Ramos (cell line): ENCODE measurements at regions not wholly inside any gene's neighbourhood (a gene's known extent, or its start where the extent isn't known, plus 50 kb on each side); places are given as distances from the start of the nearest gene placed in this dataset.

ENCODE experiments used
- in situ Hi-C: fragments of 300-500 bp; cut with MboI; formaldehyde crosslinking; loops from one replicate; pipeline ENCODE4 v1.14.3; 2022; ENCODE audit warnings: low sequenced_read_pairs; ENCODE audit not compliant: unreplicated experiment

DNA sequence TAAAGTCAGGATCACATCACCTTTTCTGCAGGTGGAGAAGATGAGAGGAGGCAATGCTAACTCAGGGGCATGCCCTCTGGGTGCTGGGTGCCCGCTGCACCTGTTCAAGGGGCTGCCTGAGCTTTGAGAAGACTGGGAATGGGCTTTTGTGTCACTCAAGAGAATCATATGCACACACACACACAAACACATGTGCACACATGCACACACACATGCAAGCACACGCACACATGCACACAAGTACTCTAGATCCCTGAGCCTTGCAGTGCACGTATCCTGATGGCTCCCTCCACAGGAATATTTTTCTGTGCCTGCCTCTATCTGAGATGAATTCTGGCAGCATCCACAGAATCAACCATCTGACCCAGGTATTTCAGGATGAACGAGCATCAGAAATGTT, 110.0 kb upstream of the TEX51 start:
- in situ Hi-C loops, result no loop called here

DNA sequence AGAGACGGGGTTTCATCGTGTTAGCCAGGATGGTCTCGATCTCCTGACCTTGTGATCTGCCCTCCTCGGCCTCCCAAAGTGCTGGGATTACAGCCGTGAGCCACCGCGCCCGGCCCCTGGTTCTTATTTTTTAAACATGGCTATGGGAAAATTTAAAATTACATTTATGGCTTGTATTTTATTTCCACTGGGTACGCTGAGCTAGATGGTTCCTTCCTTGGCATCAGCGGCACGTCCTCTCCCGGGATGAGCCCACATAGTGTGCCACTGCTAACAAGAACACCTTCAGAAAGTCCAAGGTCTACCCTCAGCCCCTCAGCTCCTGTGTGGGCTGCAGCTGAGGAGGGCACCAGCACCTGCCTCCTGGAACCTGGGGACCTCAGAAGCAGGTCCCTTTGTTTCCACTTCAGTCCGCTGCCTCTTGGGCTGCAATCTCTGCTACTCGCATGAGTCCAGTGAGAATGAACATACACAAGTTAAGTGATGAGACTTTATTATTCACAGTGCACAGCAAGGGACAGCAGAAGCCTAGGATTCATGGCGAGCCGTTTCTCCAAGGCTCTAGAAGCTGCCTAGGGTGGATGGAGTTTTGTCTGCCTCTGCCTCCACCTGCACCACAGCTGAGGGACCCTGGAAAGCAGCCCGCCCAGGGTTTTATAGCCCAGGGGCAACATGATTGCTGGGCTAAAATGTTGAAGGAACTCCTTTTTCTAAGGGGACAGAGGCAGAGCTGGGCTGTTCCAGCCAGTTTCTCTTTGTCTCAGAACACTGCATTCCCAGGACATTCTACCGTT, 107.5 kb upstream of the TEX51 start:
- in situ Hi-C loops, result no loop called here

DNA sequence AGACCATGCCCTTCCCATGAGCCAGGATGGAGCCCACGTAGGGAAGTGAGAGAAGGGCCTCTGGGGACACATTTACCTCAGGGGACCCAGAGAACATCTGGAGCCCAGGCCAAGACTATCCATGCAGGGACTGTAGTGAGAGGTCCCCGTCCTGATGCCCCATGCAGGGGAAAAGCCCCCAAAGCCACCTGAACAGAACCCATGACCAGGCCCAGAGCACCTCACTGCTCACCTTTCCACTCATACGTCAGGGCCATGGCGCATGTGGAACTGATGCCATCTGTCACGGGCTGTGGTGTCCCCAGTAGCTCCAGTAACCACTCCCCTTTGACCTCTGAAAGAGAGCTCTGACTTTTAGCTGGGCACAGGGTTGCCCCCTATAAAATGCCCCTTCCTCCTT, 106.5 kb upstream of the TEX51 start:
- in situ Hi-C loops, result no loop called here

GRCh38 chr2:126792993-126793392, 105.7 kb upstream of the TEX51 start:
- in situ Hi-C loops, result no loop called here

DNA sequence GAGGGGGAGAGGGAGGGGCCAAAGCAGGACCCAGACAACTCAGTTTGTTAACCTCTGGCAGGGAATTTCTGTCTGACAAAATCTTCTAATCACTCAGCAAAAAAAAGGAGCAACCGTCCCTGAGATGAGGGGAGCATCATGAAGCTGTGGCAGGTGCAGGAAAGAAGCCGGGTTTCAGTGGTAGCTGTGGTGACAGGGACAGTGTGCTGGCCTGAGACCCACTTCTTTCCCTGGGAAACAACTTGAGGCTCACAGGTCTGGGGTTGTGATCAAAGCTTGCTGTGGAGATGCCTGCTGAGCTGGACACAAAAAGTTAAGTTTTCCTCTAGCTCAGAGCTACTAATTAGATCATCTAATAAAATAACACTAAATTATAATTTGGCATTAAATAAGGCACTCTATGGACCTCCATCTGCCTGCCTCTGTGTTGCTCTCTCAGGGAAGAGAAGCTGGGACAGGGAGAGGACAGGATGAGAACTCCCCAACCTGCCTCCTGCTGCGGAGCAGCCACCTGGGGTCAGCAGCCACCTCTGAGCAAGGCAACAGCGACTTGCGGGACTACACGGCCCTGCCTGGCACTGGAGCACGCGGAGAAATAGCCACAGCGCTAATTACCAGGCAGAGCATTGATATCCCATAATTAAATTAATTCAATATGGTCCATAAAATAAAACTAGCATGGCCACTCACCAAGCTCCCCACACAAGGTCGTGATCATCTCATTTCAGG, 104.6 kb upstream of the TEX51 start:
- in situ Hi-C loops, result no loop called here

- in situ Hi-C loops, result no loop called here
Observed at GRCh38 chr2:126795656-126796055, 103.0 kb upstream of the TEX51 start.

GRCh38 chr2:126796931-126797621, 101.6 kb upstream of the TEX51 start:
- in situ Hi-C loops, result no loop called here

GRCh38 chr2:126797622-126798275, 100.9 kb upstream of the TEX51 start:
- in situ Hi-C loops, result no loop called here

DNA sequence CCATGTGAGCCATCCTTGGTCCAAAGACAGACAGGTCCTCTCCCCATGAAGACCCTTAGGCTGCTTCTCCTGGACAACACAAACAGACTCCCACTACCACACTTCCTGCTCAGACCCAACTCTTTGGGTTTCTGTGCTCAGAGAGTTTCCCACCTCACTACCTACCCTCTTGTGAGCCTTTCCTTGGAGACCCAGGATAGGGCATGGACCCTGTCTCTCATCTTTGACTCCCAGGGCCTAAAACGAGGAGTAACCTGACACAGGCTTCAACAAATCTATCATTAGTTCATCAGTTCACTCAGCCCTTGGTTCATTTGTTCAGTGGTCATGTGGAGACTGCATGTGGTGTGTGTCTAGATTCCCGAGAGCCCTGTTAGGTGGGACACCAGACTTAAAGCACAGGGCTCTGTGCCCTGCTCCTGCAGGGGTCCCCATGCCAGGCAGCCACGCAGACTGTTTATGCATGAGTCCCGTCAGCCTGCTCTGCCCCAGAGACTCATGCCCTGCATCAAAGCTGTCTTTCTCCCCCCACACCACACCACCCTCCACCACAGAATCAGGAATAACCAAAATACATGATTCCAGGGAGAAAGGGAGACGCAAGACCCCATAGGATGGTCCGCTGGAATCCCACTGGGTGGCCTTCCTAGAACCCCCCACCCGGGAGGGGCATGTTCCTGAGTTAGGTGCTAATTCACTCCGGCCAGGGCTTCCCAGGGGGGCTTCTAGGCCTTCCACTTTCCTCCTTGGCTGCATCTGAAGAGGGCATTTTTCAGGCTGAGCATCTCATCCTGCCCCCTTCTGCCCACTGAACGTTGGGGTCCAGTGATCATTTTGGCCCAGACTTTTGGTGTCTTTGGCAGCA, 100.2 kb upstream of the TEX51 start:
- in situ Hi-C loops, result no loop called here

DNA sequence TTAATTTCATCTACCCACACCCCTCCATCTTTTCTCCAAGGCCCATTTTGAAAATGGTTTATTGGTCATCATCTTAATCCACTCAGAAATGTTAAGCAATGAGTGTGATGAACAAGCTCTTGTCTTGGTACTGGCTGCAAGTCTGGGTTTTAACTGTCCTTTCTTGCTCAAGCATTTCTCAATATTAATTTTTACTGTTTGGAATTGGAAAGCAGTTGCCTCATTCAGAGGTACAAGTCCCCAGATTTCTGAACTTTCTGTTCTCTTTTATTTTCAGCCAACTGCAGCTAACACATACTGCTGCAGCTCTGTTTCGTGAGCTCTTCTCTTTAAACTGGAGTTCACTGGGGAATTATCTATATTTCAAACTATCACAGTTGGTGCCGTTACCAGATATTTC, 99.4 kb upstream of the TEX51 start:
- in situ Hi-C loops, result no loop called here

- in situ Hi-C loops, result no loop called here
Observed at GRCh38 chr2:126801473-126801872, 97.2 kb upstream of the TEX51 start.

- in situ Hi-C loops, result no loop called here
Observed at GRCh38 chr2:126802316-126802715, 96.4 kb upstream of the TEX51 start.

GRCh38 chr2:126802774-126803433, 95.8 kb upstream of the TEX51 start:
- in situ Hi-C loops, result no loop called here

GRCh38 chr2:126803434-126803775, 95.3 kb upstream of the TEX51 start:
- in situ Hi-C loops, result no loop called here

DNA sequence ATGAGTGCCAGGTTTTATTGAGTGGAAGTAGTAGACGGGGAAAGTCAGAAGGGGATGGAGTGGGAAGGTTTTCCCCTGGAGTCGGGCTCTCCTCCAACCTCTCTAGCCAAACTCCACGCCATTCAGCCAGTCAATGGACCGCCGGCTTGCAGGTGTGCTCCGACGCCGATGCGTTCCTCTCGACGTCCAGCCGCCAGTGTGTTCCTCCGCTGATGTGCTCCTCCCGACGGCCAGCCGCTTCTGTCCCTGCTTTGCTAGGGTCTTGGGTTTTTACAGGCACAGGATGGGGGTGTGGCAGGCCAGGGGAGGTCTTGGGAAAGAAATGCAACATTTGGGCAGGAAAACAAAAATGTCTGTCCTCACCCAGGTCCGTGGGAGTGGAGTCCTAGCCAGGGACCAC, 94.3 kb upstream of the TEX51 start:
- in situ Hi-C loops, result no loop called here

- in situ Hi-C loops, result no loop called here
Observed at GRCh38 chr2:126808929-126809328, 89.8 kb upstream of the TEX51 start.

DNA sequence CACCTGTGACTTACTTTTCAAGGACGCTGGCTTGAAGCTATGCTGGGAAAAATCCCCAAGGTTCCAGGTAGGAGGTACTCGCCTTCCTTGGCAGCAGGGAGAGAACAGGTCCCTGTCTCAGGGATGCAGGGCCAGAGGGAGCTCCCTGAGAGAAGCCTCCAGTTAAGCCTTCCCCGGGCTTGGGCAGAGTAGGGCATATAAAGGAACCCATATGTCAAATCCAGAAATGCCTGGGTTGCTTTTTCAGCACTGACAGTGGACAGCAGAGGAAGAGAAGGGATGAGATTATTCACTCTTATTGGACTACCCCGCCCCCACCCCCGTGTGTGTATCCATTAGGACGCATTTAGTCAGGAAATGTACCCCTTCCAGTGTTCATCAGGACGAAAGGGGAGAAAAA, 89.3 kb upstream of the TEX51 start:
- in situ Hi-C loops, result no loop called here

GRCh38 chr2:126810001-126810400, 88.7 kb upstream of the TEX51 start:
- in situ Hi-C loops, result no loop called here

- in situ Hi-C loops, result no loop called here
Observed at GRCh38 chr2:126811101-126811500, 87.6 kb upstream of the TEX51 start.
